Lower leg skin (tissue), 3 donors: ENCODE measurements at regions not wholly inside any gene's neighbourhood (a gene's known extent, or its start where the extent isn't known, plus 50 kb on each side); places are given as distances from the start of the nearest gene placed in this dataset.

Experiments
- POLR2A ChIP-seq, 2 donors: fragments of 450-650 bp; IDR thresholded peaks; one replicate each; pipeline ENCODE4 v1.6.1; 2016 to 2017; ENCODE audit warnings: antibody characterized with exemption in 2 of 2, mild to moderate bottlenecking in 1 of 2, moderate library complexity in 1 of 2
- TF ChIP-seq, protein P1 (sequence below), 3 donors: fragments of 450-650 bp; IDR thresholded peaks; one replicate each; pipeline ENCODE4 v1.5.1; 2016; ENCODE audit warnings: antibody characterized with exemption in 3 of 3, mild to moderate bottlenecking in 3 of 3, moderate library complexity in 2 of 3

DNA sequence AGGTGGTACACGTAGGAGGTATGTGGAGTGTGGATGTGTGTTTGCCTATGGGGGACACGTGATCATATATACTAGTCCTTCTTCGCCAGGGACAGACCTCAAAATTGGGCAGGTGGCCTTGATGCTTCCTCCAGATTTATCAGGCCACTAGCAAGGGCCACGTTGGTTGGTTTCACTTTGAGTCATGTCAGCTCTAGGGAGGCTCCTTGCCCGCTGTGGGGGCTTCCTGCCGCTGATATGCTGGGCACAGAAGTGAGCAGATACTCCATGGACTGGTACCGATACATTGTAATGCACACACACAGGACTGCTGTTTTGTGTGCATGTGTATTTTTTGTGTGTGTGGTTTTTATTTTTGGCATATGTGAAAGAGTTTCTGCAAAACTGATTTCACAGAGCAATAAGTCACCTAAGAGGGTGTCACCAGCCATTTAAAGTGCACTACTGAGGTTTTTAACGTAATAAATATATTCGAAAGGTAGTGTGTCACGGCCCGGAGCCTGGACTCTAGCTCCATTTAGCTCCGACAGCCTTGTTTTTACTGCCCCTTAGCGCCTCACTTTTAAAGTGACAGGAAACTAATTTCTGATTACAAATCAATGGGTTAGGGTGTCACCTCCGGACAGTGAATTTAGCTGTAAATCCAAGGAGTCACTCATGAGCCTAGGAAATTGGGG lies 605.5 kb upstream of the SALL1 start:
- TF ChIP-seq POLR2A (IDR thresholded peaks at IDR 0.05) = no peak
- TF ChIP-seq, protein P1, sequence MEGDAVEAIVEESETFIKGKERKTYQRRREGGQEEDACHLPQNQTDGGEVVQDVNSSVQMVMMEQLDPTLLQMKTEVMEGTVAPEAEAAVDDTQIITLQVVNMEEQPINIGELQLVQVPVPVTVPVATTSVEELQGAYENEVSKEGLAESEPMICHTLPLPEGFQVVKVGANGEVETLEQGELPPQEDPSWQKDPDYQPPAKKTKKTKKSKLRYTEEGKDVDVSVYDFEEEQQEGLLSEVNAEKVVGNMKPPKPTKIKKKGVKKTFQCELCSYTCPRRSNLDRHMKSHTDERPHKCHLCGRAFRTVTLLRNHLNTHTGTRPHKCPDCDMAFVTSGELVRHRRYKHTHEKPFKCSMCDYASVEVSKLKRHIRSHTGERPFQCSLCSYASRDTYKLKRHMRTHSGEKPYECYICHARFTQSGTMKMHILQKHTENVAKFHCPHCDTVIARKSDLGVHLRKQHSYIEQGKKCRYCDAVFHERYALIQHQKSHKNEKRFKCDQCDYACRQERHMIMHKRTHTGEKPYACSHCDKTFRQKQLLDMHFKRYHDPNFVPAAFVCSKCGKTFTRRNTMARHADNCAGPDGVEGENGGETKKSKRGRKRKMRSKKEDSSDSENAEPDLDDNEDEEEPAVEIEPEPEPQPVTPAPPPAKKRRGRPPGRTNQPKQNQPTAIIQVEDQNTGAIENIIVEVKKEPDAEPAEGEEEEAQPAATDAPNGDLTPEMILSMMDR (IDR thresholded peaks at IDR 0.05) = no peak
